Suprapubic skin (tissue), 4 donors: ENCODE measurements at regions not wholly inside any gene's neighbourhood (a gene's known extent, or its start where the extent isn't known, plus 50 kb on each side); places are given as distances from the start of the nearest gene placed in this dataset.

Source experiments
- POLR2A ChIP-seq, 2 donors: fragments of 450-650 bp; IDR thresholded peaks; one replicate each; pipeline ENCODE4 v1.6.1; 2017; ENCODE audit warnings: antibody characterized with exemption in 2 of 2, mild to moderate bottlenecking in 2 of 2, moderate library complexity in 2 of 2
- POLR2AphosphoS5 ChIP-seq, 3 donors: sonication (generic); formaldehyde crosslinking; IDR thresholded peaks; one replicate each; pipeline ENCODE4 v1.6.1; 2017; ENCODE audit warnings: antibody characterized with exemption in 3 of 3
- TF ChIP-seq, protein P1 (sequence below), 2 donors: fragments of 200-600 bp in 1 of 2; fragments of 450-650 bp in 1 of 2; sonication (generic) in 1 of 2; IDR thresholded peaks; one replicate each; pipeline ENCODE4 v1.5.1; 2016 to 2019; ENCODE audit warnings: antibody characterized with exemption in 2 of 2, mild to moderate bottlenecking in 1 of 2, moderate library complexity in 1 of 2

DNA sequence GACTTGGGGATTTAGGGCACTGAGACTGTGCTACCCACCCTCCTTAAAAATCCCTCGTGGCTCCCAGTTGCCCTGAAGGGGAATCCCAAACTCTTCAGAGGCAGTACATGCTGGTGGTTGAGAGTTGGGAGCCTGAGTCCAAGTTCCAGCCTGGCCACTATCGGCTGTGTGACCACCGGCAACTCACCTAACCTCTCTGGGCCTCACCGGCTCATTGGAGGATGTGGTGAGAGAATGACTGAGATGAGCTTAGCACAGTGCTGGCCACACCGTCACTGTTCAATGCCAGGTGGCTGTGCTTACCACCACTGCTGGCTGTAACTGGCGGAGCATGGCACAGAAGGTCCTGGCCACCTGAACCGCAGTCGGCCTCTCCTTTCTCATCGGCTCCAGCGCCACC, 200.2 kb downstream of the C9orf50 start:
- TF ChIP-seq, protein P1, sequence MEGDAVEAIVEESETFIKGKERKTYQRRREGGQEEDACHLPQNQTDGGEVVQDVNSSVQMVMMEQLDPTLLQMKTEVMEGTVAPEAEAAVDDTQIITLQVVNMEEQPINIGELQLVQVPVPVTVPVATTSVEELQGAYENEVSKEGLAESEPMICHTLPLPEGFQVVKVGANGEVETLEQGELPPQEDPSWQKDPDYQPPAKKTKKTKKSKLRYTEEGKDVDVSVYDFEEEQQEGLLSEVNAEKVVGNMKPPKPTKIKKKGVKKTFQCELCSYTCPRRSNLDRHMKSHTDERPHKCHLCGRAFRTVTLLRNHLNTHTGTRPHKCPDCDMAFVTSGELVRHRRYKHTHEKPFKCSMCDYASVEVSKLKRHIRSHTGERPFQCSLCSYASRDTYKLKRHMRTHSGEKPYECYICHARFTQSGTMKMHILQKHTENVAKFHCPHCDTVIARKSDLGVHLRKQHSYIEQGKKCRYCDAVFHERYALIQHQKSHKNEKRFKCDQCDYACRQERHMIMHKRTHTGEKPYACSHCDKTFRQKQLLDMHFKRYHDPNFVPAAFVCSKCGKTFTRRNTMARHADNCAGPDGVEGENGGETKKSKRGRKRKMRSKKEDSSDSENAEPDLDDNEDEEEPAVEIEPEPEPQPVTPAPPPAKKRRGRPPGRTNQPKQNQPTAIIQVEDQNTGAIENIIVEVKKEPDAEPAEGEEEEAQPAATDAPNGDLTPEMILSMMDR (IDR thresholded peaks at IDR 0.05): no peak
- TF ChIP-seq POLR2A (IDR thresholded peaks at IDR 0.05) (no peak), POLR2AphosphoS5 (IDR thresholded peaks at IDR 0.05) (no peak)
